DND-41 (cell line): ENCODE measurements at regions not wholly inside any gene's neighbourhood (a gene's known extent, or its start where the extent isn't known, plus 50 kb on each side); places are given as distances from the start of the nearest gene placed in this dataset.

Experiments used
- EZH2 ChIP-seq: IDR thresholded peaks from 3 replicates; pipeline ENCODE4 v1.6.1; 2012; ENCODE audit warnings: borderline replicate concordance, low read depth, mild to moderate bottlenecking, moderate library complexity, low read length, inconsistent platforms; ENCODE audit not compliant: severe bottlenecking
- TF ChIP-seq, protein P1 (sequence below): IDR thresholded peaks from 2 replicates; pipeline ENCODE4 v1.5.1; 2012; ENCODE audit warnings: borderline replicate concordance, low read length, moderate library complexity, mild to moderate bottlenecking; ENCODE audit not compliant: poor library complexity, severe bottlenecking; ENCODE audit errors: extremely low read depth

- TF ChIP-seq, protein P1, sequence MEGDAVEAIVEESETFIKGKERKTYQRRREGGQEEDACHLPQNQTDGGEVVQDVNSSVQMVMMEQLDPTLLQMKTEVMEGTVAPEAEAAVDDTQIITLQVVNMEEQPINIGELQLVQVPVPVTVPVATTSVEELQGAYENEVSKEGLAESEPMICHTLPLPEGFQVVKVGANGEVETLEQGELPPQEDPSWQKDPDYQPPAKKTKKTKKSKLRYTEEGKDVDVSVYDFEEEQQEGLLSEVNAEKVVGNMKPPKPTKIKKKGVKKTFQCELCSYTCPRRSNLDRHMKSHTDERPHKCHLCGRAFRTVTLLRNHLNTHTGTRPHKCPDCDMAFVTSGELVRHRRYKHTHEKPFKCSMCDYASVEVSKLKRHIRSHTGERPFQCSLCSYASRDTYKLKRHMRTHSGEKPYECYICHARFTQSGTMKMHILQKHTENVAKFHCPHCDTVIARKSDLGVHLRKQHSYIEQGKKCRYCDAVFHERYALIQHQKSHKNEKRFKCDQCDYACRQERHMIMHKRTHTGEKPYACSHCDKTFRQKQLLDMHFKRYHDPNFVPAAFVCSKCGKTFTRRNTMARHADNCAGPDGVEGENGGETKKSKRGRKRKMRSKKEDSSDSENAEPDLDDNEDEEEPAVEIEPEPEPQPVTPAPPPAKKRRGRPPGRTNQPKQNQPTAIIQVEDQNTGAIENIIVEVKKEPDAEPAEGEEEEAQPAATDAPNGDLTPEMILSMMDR, result no peak
- no peak for TF ChIP-seq EZH2
Observed at GRCh38 chr11:10619131-10619680, 50.7 kb upstream of the LYVE1 start.
